ENCODE measurements at regions not wholly inside any gene's neighbourhood (a gene's known extent, or its start where the extent isn't known, plus 50 kb on each side); places are given as distances from the start of the nearest gene placed in this dataset.
"Not testable (repeated sequence)": the region's sequence is repeated elsewhere in the genome, so short reads cannot be mapped to it uniquely, and the experiment has no call there.

- TF ChIP-seq POLR2A (IDR thresholded peaks at IDR 0.05; ENCODE audit: low read depth, low read length), result no peak
- no peak for FAIRE-seq
- no peak for DNase-seq (ENCODE audit: insufficient read length, low spot score)
Observed at GRCh38 chr2:67323209-67323991, 73.7 kb upstream of the ETAA1 start.

GRCh38 chr2:67329513-67329912 is 67.6 kb upstream of the ETAA1 start:
- no peak for DNase-seq (ENCODE audit: insufficient read length, low spot score)
- no peak for TF ChIP-seq POLR2A (IDR thresholded peaks at IDR 0.05; ENCODE audit: low read depth, low read length)
- FAIRE-seq, result no peak

GRCh38 chr2:67329951-67330350 is 67.2 kb upstream of the ETAA1 start:
- DNase-seq (ENCODE audit: insufficient read length, low spot score), result no peak
- FAIRE-seq, result no peak
- no peak for TF ChIP-seq POLR2A (IDR thresholded peaks at IDR 0.05; ENCODE audit: low read depth, low read length)

GRCh38 chr2:67331419-67332086 is 65.6 kb upstream of the ETAA1 start:
- not testable (repeated sequence) for FAIRE-seq; DNase-seq (ENCODE audit: insufficient read length, low spot score)

GRCh38 chr2:67337903-67338302 is 59.2 kb upstream of the ETAA1 start:
- TF ChIP-seq POLR2A (IDR thresholded peaks at IDR 0.05; ENCODE audit: low read depth, low read length), result no peak
- no peak for DNase-seq (ENCODE audit: insufficient read length, low spot score)
- FAIRE-seq, result no peak

GRCh38 chr2:67338601-67339233 is 58.4 kb upstream of the ETAA1 start:
- DNase-seq (ENCODE audit: insufficient read length, low spot score), result no peak
- no peak for TF ChIP-seq POLR2A (IDR thresholded peaks at IDR 0.05; ENCODE audit: low read depth, low read length)
- no peak for FAIRE-seq

- FAIRE-seq (no peak), DNase-seq (ENCODE audit: insufficient read length, low spot score) (no peak)
- no peak for TF ChIP-seq POLR2A (IDR thresholded peaks at IDR 0.05; ENCODE audit: low read depth, low read length)
Observed at GRCh38 chr2:67339234-67339885, 57.8 kb upstream of the ETAA1 start.

- no peak for FAIRE-seq
- DNase-seq (ENCODE audit: insufficient read length, low spot score), result no peak
- TF ChIP-seq POLR2A (IDR thresholded peaks at IDR 0.05; ENCODE audit: low read depth, low read length), result no peak
Observed at GRCh38 chr2:67340133-67341011, 56.8 kb upstream of the ETAA1 start.

GRCh38 chr2:67341012-67341318 is 56.2 kb upstream of the ETAA1 start:
- FAIRE-seq, result no peak
- no peak for DNase-seq (ENCODE audit: insufficient read length, low spot score)
- no peak for TF ChIP-seq POLR2A (IDR thresholded peaks at IDR 0.05; ENCODE audit: low read depth, low read length)

GRCh38 chr2:67341336-67341735 is 55.8 kb upstream of the ETAA1 start:
- TF ChIP-seq POLR2A (IDR thresholded peaks at IDR 0.05; ENCODE audit: low read depth, low read length), result no peak
- no peak for FAIRE-seq
- no peak for DNase-seq (ENCODE audit: insufficient read length, low spot score)

- FAIRE-seq, result no peak
- DNase-seq (ENCODE audit: insufficient read length, low spot score), result no peak
- no peak for TF ChIP-seq POLR2A (IDR thresholded peaks at IDR 0.05; ENCODE audit: low read depth, low read length)
Observed at GRCh38 chr2:67342394-67342793, 54.7 kb upstream of the ETAA1 start.

- no peak for TF ChIP-seq POLR2A (IDR thresholded peaks at IDR 0.05; ENCODE audit: low read depth, low read length)
- FAIRE-seq, result no peak
- DNase-seq (ENCODE audit: insufficient read length, low spot score), result no peak
Observed at GRCh38 chr2:67346718-67347407, 50.3 kb upstream of the ETAA1 start.

Measured in H54 (cell line).